Stimulated activated naive CD8-positive, alpha-beta T cell treated with anti-CD3 and anti-CD28 coated beads, Interleukin-15, amount 100 ng/mL, for 72 hours (primary cell): ENCODE measurements at regions not wholly inside any gene's neighbourhood (a gene's known extent, or its start where the extent isn't known, plus 50 kb on each side); places are given as distances from the start of the nearest gene placed in this dataset.

Experiments used
- ATAC-seq: fragments of 150-1000 bp; cut with Tn5 transposase; 2 replicates; pipeline ENCODE4 v1.10.0; 2021; ENCODE audit warnings: mild to moderate bottlenecking, moderate library complexity
- DNase-seq, 2 donors: peaks; one replicate each; pipeline ENCODE4 v3.0.0; 2021 to 2022
- H3K27ac Mint-ChIP-seq, 2 donors: one replicate each; pipeline ENCODE4 v1.8.0; 2022; ENCODE audit warnings: mild to moderate bottlenecking in 2 of 2, mixed read lengths in 2 of 2, moderate library complexity in 2 of 2
- H3K27me3 Mint-ChIP-seq: one replicate; pipeline ENCODE4 v1.8.0; 2022; ENCODE audit warnings: mixed read lengths
- H3K4me1 Mint-ChIP-seq: one replicate; pipeline ENCODE4 v1.8.0; 2022; ENCODE audit warnings: mild to moderate bottlenecking, mixed read lengths
- H3K4me3 Mint-ChIP-seq, 2 donors: one replicate each; pipeline ENCODE4 v1.8.0; 2022; ENCODE audit warnings: mild to moderate bottlenecking in 2 of 2, mixed read lengths in 2 of 2, moderate library complexity in 1 of 2
- H3K9me3 Mint-ChIP-seq, 2 donors: one replicate each; pipeline ENCODE4 v1.8.0; 2022; ENCODE audit warnings: mixed read lengths in 2 of 2

DNA sequence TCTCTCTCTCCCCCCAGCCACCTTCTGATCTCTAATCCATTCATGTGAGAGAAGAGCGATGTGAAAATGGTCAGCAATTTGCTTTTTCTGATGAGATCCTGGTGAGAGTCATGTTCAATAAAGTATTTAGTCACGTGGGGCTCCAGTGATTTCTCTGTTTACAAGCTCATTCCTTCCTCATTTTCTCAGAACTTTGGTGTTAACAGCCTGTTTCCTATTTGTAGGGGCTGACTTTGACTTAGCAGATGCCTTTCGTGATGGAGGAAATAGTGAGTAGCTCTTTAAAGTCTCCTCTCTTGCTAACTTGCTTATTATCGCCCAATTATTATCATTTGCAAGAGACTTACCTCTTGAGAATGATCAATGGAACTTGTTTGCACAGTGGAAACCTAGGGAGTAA is 72.6 kb upstream of the CD99 start:
- H3K27ac Mint-ChIP-seq = peak overlapping the region in 1 of 2 donors; percentile 54
- peaks cover 11% of the 10 kb centered on the region for H3K4me1 Mint-ChIP-seq
- H3K4me3 Mint-ChIP-seq = no peak overlapping the region
- DNase-seq (no peak), ATAC-seq (no peak)
- H3K27me3 Mint-ChIP-seq = no peaks in the 10 kb centered on the region
- H3K9me3 Mint-ChIP-seq = peaks cover 0 to 5% of the 10 kb centered on the region in 2 donors

DNA sequence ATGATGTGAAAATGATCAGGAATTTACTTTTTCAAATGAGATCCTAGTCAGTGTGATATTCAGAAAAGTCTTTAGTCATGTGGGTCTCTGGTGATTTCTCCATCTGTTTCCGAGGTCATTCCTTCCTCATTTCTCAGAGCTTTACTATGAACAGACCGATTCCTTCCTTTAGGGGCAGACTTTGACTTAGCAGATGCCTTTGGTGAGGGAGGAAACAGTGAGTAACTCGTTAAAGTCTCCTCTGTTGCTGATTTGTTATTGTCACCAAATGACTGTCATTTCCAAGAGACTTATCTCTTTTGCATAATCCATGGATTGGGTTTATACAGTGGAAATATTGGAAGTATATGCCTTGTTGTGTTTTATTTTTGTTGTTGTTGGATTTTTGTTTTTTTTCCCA is 76.2 kb upstream of the CD99 start:
- Mint-ChIP-seq H3K27me3 (no peaks in the 10 kb centered on the region), H3K4me3 (peak overlapping the region in 1 of 2 donors; percentile 57), H3K9me3 (peaks cover 0 to 5% of the 10 kb centered on the region in 2 donors), H3K4me1 (peaks cover 43% of the 10 kb centered on the region), H3K27ac (no peak overlapping the region)
- no peak for DNase-seq
- peak; percentile 80 for ATAC-seq

DNA sequence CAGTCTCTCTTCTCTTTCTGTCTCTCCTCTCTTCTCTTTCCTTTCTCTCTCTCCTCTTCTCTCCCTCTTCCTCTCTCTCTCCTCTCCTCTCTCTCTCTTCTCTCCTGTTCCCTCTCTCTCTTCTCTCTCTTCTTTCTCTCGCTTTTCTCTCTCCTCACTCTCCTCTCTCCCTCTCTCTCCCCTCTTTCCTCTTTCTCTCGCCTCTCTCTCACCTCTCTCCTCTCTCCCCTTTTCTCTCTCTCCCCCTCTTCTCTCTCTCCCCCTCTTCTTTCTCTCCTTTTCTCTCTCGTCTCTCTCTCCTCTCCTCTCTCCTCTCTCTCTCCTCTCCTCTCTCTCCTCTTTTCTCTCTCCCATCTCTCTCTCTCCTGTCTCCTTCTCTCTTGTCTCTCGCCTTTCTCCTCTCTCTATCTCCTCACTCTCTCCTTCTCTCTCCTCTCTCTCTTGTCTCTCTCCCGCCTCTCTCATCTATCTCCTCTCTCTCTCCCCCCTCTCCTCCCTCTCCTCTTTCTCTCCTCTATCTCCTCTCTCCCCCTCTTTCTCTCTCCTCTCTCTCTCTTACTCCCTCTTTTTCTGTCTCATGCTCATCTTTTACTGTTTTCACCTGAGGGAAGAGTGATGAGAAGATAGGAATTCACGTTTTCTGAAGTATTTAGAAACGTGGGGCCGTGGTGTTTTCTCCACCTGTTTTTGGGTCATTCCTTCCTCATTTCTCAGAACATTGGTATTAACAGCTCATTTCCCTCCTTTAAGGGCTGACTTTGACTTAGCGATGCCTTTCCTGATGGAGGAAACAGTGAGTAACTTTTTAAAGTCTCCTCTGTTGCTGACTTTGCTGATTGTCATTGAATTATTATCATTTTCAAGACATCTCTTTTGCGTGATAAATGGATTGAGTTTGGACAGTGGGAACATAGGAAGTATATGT is 80.6 kb upstream of the CD99 start:
- ATAC-seq (no peak), DNase-seq (no peak)
- H3K27me3 Mint-ChIP-seq = no peaks in the 10 kb centered on the region
- H3K4me3 Mint-ChIP-seq = peak overlapping the region; percentile 94 to 98
- peaks cover 11% of the 10 kb centered on the region in 2 donors for H3K9me3 Mint-ChIP-seq
- peak overlapping the region; percentile 0 to 70 for H3K27ac Mint-ChIP-seq
- peaks cover 61% of the 10 kb centered on the region for H3K4me1 Mint-ChIP-seq

DNA sequence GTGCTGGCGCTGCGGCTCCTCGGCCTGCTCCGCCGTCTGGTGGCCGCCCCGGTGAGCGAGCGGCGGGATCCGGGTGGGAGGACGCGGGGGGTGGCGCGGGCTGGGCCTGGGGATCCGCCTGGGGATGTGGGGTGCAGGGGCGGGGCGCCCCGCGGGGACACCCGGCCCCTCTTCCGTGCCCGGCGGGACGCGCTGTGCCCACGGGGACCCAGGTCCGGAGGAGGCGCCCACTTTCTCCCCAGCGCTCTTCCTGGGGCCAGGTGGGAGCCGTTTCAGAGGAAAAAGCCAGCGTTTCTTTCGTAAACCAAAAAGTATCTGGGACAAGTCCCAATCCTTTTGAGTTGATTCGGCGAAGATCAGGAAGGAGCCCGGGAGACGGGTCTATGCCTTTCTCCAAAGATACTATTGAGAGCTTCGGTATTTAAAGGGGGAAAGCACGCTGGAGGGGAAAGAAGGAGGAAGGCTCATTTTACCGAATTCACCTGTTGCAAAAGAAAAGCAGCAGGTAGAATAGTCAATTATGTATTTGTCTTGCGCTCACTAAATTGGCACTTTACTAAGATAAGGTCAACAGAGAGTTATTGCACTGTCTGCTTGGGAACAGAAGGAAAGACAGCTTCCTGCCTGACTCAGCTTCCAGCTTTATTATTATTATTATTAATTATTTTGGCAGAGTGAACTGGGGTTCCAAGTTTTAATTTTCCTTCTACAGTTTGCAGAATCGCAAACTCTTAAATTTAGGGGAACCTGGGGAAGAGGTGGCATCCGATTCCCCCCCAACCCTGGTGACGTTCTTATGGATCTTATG is 81.5 kb upstream of the CD99 start:
- peaks cover 55% of the 10 kb centered on the region for H3K4me1 Mint-ChIP-seq
- ATAC-seq (no peak), DNase-seq (no peak)
- no peaks in the 10 kb centered on the region for H3K27me3 Mint-ChIP-seq
- peak overlapping the region; percentile 0 to 70 for H3K27ac Mint-ChIP-seq
- peak overlapping the region; percentile 94 to 98 for H3K4me3 Mint-ChIP-seq
- H3K9me3 Mint-ChIP-seq = peaks cover 6 to 11% of the 10 kb centered on the region in 2 donors

DNA sequence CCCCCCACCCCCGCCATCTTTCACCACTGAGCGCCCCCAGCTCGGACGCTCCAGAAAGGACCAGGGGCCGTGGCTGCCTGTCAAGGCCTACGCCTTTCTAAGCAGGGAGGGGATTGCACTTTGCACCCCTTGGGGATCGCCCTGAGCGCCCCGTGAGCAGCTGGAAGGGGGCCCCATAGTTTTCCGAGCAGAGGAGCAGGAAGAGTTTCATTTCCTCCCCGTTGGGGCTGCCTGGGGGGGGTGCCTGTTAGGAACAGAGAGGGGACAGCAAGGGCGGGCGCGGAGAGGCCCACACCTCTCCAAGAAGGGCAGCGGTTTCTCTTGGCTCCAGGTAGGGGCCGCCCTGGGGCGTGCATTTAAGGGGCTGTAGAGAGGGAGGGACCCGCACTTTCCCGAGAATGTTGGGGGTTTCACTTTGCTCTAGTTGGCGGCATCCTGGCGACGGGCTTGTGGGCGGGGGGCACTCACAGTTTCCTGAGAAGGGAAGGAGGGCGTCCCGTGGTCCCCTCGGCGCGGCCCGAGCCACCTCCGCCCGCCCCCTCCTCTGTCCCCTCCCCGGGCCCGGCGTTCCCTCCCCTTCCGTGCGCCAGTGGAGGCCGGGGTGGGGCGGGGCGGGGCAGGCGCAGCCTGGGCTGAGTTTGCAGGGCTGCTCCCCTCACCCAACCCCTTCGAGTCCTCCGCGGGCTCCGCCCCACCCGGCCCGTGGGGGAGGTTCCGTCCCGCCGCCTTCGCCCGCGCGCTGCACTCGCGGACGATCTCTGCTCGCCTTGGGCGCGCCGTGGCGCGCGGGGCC is 82.3 kb upstream of the CD99 start:
- Mint-ChIP-seq H3K4me1 (peaks cover 52% of the 10 kb centered on the region), H3K4me3 (peak overlapping the region; percentile 94 to 98), H3K27ac (peak overlapping the region; percentile 81 to 95), H3K9me3 (peaks cover 5 to 11% of the 10 kb centered on the region in 2 donors), H3K27me3 (no peaks in the 10 kb centered on the region)
- ATAC-seq = peak; percentile 95
- DNase-seq = peak; percentile 82 to 88

DNA sequence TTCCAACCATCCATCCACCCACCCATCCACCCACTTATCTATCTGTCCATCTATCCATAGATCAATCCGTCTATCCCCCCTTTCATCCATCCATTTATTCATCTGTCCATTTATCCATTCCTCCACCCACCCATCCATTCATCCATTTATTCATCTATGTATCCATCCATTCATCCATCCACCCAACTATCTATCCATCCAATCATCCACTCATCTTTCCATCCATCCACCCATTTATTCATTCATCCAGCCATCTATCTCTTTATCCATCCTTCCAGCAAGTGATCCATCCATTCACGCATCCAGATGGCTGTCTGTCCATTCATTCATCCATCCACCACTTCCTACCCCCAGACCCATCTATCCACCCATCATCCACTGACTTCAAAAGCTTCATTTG is 84.0 kb upstream of the CD99 start:
- no peak for DNase-seq
- peaks cover 5 to 11% of the 10 kb centered on the region in 2 donors for H3K9me3 Mint-ChIP-seq
- no peak overlapping the region for H3K27ac Mint-ChIP-seq
- peaks cover 38% of the 10 kb centered on the region for H3K4me1 Mint-ChIP-seq
- H3K27me3 Mint-ChIP-seq = no peaks in the 10 kb centered on the region
- no peak overlapping the region for H3K4me3 Mint-ChIP-seq
- no peak for ATAC-seq

DNA sequence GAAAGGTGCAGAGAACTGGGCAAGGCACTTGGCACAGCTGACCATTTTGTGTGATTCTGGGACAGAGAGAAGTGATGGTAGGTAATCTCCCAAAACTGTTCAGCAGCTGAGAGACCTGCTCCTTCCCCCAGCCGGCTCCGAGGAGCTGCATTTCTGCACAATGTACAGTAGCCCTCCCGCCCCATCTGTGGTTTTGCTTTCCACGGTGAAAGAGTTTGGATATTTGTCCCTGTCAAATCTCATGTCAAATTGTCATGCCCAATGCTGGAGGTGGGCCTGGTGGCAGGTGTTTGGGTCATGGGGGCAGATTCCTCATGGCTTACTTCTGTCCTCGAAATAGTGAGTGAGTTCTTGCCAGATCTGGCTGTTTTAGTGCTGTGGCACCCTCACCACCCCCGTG is 90.5 kb upstream of the CD99 start:
- no peak overlapping the region for H3K27ac Mint-ChIP-seq
- ATAC-seq = no peak
- no peak overlapping the region for H3K4me3 Mint-ChIP-seq
- no peaks in the 10 kb centered on the region for H3K9me3 Mint-ChIP-seq
- no peaks in the 10 kb centered on the region for H3K4me1 Mint-ChIP-seq
- H3K27me3 Mint-ChIP-seq = no peaks in the 10 kb centered on the region
- no peak for DNase-seq

DNA sequence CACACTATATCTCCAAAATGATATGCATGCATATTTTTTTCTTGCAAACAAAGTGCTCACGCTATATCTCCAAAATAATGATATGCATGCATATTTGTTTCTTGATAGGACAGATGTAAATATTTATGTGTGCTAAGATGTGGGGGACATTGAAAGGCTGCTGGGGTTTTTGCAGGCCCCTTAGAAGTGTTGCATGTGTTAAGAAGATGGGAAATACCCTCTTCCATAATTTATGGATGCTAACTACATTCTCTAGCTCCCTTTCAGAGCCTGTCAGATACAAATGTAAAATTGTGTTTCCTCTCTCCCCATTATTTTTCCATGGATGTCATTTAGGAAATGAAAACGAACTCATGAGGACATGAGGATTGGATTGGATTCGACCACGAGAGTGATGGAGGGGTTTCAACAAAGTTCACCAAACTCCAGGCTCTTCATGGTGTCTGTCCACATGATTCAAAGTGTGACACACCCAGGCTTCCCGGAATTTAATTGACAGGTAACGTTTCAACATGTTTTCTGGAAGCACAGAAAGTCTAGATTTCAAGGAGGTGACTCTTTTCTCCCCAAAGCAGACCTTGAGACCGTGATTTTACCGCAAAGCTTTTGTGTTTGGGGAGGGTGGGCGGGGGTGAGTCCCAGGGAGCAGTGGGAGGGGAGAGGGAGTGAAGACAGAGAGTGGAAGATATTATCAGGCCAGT is 94.4 kb upstream of the CD99 start:
- DNase-seq (no peak), ATAC-seq (no peak)
- H3K27me3 Mint-ChIP-seq = no peaks in the 10 kb centered on the region
- no peak overlapping the region for H3K27ac Mint-ChIP-seq
- H3K9me3 Mint-ChIP-seq = no peaks in the 10 kb centered on the region
- peaks cover 12% of the 10 kb centered on the region for H3K4me1 Mint-ChIP-seq
- H3K4me3 Mint-ChIP-seq = no peak overlapping the region

DNA sequence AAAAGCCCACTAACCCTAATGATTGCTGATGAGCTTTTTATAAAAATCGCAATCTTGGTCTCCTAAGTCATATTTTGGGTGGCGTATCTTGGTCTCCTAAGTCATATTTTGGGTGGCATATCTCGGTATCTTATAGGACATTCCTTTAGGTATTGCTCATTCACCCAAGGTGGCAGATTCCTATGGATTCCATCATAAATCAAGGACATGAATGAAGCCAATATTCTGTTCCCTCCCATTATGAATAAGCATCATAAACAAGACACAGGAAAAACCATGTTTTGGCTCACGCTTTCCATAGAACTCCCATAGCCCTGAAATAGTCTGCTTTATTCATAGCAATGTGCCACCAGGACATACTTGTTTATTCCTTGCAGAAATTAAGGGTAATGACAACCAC is 95.0 kb upstream of the CD99 start:
- H3K4me1 Mint-ChIP-seq = peaks cover 12% of the 10 kb centered on the region
- H3K27me3 Mint-ChIP-seq = no peaks in the 10 kb centered on the region
- no peak overlapping the region for H3K4me3 Mint-ChIP-seq
- no peak for ATAC-seq
- H3K27ac Mint-ChIP-seq = no peak overlapping the region
- DNase-seq = no peak
- H3K9me3 Mint-ChIP-seq = no peaks in the 10 kb centered on the region

DNA sequence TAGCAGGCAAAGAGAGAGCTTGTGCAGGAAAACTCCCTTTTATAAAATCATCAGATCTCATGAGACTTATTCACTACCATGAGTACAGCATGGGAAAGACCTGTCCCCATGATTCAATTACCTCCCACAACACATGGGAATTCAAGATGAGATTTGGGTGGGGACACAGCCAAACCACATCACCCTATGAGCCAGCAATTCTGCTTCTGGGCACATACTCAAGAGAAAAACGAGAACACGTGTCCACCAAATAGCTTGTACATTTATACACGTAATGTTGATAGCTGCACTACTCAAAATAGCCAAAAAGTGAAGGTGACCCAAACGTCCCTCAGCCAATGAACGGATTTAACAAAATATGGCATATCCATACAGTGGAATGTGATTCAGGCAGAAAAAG is 94.5 kb upstream of the DHRSX start:
- DNase-seq (no peak), ATAC-seq (no peak)
- no peak overlapping the region for H3K4me3 Mint-ChIP-seq
- no peak overlapping the region for H3K27ac Mint-ChIP-seq
- H3K4me1 Mint-ChIP-seq = peaks cover 12% of the 10 kb centered on the region
- no peaks in the 10 kb centered on the region for H3K9me3 Mint-ChIP-seq
- H3K27me3 Mint-ChIP-seq = no peaks in the 10 kb centered on the region

DNA sequence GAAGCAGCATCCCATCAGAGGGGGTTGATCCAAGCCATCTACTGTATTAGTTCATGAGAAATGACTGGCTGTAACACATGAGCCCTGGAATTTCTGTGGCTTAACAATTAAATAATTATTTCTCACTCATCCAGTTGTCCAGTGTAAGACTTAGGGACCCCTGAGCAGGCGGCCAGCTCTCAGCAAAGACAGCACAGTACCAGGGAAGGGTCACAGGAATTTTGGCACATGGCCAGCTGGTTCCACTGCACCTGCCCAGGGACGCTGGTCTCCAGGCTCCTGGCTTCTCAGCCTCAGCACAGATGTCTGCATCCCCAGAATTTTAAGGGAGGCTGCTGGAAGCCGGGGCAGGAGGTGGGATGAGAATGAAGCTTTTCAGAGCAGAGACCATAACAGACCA is 93.7 kb upstream of the DHRSX start:
- no peak for ATAC-seq
- Mint-ChIP-seq H3K27ac (no peak overlapping the region), H3K9me3 (no peaks in the 10 kb centered on the region)

DNA sequence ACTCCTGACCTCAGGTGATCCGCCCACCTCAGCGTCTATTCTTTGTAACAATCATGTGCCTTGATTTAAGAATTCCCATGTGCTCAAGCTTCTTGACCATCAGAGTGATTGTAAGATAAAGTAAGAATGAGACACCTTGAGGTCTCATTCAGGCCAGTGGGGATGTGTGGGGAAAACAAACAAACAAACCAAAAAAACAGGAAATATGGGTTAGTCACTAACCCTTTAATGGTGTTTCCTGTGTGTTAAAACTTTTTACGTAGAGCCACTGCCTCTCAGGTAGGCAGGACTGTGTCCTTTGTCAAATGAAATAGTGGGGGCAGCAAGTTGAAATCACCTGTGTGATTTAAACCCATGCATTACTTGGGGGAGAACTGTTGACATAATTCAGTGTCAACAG is 91.5 kb upstream of the DHRSX start:
- ATAC-seq = no peak
- H3K4me3 Mint-ChIP-seq = no peak overlapping the region
- no peak for DNase-seq
- H3K27me3 Mint-ChIP-seq = no peaks in the 10 kb centered on the region
- H3K27ac Mint-ChIP-seq = no peak overlapping the region
- peaks cover 12% of the 10 kb centered on the region for H3K4me1 Mint-ChIP-seq
- no peaks in the 10 kb centered on the region for H3K9me3 Mint-ChIP-seq

More for the DNA sequence above, 93.7 kb upstream of the DHRSX start:
- no peaks in the 10 kb centered on the region for H3K27me3 Mint-ChIP-seq
- DNase-seq = no peak
- H3K4me3 Mint-ChIP-seq = no peak overlapping the region
- peaks cover 12% of the 10 kb centered on the region for H3K4me1 Mint-ChIP-seq

DNA sequence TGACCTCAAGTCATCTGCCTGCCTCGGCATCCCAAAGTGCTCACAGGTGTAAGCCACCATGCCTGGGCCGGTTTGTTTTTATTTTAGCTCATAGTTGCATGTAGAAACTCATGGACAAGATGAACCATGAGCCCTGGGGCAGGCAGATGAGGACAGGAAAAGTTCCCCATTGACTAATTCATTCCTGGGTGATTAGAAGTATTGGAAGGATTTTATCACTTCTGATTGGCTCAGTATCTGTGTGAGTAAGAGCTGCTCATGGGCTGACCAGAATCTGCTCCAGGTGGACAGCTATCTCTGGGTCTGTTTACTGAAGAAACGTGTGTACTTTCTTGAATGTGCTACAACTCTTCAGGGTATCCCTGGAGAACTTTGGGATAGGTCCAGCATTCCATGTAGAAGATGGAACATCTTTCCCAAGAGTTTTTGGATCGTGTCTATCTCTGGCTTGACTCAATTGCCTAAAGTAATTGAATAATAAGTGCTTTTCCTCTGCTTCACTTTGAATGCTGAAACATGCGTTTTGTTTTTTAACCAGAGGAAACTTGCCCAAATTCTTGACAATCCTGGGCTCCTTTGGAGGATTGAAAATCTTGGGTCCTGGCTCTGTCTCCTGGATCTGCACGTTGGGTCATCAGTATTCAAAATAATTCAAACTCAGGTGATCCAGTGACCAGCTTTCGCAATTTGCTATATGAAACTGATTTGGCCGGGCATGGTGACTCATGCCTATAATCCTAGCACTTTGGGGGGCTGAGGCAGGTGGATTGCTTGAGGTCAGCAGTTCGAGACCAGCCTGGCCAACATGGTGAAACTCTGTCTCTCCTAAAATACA is 88.6 kb upstream of the DHRSX start:
- no peak overlapping the region for H3K4me3 Mint-ChIP-seq
- no peaks in the 10 kb centered on the region for H3K9me3 Mint-ChIP-seq
- H3K4me1 Mint-ChIP-seq = peaks cover 25% of the 10 kb centered on the region
- ATAC-seq (no peak), DNase-seq (no peak)
- no peak overlapping the region for H3K27ac Mint-ChIP-seq
- H3K27me3 Mint-ChIP-seq = peaks cover 14% of the 10 kb centered on the region

DNA sequence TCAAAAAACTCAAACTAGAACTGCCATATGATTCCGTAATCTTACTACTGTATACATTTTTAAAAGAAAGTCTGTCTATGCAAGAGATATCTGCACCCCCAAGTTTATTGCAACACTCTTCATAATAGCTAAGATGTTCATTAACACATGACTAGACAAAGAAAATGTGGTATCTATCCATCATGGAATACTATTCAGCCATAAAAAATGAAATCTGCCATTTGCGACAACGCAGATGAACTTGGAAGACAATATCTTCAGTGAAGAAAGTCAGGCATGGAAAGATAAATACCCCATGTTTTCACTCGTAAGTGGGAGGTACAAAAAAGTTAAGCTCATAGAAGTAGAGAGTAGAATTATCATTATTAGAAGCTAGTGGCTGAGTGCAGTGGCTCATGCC is 87.3 kb upstream of the DHRSX start:
- ATAC-seq = no peak
- no peak for DNase-seq
- Mint-ChIP-seq H3K9me3 (no peaks in the 10 kb centered on the region), H3K27ac (no peak overlapping the region), H3K4me3 (no peak overlapping the region), H3K4me1 (peaks cover 27% of the 10 kb centered on the region), H3K27me3 (peaks cover 23% of the 10 kb centered on the region)
